ENCODE measurements at regions not wholly inside any gene's neighbourhood (a gene's known extent, or its start where the extent isn't known, plus 50 kb on each side); places are given as distances from the start of the nearest gene placed in this dataset.

DNA sequence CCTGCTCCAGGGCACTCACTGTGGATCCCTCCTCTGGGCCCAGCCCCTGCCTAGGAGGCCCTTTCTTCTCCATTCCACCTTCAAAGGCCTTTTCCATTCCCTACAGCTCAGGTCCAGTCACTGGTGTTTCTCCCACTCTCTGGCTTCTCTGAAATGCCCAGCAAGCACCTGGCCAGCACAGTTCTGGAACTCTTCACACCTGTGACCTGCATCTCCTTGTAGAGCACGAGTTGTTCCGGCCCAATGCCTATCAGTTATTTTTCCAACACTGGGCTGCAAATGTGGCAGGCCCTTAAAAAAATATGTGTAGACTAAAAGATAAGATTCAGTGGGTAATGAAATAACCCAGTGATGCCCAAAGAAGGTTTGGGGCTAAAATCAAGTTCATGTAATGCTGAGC, 87.1 kb downstream of the PRLHR start:
- no peak for DNase-seq (ENCODE audit: low read depth)
- TF ChIP-seq, protein P1, sequence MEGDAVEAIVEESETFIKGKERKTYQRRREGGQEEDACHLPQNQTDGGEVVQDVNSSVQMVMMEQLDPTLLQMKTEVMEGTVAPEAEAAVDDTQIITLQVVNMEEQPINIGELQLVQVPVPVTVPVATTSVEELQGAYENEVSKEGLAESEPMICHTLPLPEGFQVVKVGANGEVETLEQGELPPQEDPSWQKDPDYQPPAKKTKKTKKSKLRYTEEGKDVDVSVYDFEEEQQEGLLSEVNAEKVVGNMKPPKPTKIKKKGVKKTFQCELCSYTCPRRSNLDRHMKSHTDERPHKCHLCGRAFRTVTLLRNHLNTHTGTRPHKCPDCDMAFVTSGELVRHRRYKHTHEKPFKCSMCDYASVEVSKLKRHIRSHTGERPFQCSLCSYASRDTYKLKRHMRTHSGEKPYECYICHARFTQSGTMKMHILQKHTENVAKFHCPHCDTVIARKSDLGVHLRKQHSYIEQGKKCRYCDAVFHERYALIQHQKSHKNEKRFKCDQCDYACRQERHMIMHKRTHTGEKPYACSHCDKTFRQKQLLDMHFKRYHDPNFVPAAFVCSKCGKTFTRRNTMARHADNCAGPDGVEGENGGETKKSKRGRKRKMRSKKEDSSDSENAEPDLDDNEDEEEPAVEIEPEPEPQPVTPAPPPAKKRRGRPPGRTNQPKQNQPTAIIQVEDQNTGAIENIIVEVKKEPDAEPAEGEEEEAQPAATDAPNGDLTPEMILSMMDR (IDR thresholded peaks at IDR 0.05; ENCODE audit: insufficient read depth, low read depth, low read length, missing control alignments) = no peak
- H3K4me3 ChIP-seq (ENCODE audit: low read depth, low read length) = no peak overlapping the region

DNA sequence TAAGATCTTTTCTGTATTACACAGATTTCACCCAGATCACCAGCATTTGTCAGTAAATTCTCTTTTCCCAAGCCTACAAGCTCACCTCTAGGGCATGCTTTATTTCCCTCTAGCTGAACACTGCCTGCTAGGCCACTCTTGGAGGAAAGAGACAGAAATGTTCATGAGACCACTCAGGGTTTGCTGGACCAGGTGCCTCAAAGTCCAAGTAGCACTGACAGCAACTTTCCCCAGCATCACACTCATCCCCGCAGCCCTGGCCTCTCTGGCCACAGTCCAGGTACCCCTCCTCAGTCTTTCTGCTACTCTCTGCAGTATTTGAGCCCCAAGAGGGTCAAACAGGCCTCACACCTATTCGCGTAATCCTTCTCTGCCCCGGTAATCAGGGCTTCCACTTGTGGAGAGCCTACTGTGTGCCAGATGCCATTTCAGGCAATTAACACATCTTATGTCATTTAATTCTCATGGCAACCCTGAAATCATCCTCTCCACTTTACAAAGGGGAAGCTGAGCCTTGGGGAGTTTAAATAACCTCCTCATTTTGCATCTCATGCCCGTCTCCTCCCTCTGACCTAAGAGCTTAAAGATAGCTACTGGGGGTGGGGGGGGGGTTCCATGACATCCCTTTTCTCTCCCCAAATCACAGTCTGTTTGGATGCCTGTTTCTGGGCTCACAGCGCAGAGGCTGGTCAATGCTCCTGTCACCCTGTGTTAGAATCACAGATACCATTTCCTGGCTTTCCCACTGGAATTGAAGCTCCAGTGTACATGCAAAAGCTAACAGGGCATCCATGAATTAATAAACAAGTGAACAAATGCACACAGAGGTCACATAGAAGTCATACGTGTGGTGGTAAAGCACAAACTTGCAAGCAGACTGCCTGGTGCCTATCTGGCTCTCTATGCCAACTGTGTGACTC, 88.5 kb downstream of the PRLHR start:
- no peak for DNase-seq (ENCODE audit: low read depth)
- no peak overlapping the region for H3K4me3 ChIP-seq (ENCODE audit: low read depth, low read length)
- TF ChIP-seq, protein P1 (IDR thresholded peaks at IDR 0.05; ENCODE audit: insufficient read depth, low read depth, low read length, missing control alignments) = no peak

DNA sequence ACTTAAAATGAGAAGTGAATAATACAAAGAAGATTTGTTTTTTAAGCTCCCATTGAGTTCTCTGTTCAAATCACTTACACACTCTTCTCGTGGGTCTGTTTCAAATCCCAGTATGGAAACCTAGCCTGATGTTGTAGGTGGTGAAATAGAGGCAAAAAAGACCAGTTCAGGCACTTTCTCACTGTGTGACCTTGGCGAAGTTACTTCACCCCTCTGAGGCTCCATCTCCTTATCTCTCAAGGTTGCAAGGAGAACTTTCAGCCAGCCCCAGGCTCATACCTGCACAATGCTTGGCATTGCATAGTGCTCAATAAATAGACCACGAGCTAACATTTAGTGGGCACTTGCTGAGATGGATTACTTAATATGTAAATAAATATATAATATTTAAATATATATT, 90.1 kb downstream of the PRLHR start:
- no peak overlapping the region for H3K4me3 ChIP-seq (ENCODE audit: low read depth, low read length)
- TF ChIP-seq, protein P1 (IDR thresholded peaks at IDR 0.05; ENCODE audit: insufficient read depth, low read depth, low read length, missing control alignments) = no peak
- DNase-seq (ENCODE audit: low read depth) = no peak

DNA sequence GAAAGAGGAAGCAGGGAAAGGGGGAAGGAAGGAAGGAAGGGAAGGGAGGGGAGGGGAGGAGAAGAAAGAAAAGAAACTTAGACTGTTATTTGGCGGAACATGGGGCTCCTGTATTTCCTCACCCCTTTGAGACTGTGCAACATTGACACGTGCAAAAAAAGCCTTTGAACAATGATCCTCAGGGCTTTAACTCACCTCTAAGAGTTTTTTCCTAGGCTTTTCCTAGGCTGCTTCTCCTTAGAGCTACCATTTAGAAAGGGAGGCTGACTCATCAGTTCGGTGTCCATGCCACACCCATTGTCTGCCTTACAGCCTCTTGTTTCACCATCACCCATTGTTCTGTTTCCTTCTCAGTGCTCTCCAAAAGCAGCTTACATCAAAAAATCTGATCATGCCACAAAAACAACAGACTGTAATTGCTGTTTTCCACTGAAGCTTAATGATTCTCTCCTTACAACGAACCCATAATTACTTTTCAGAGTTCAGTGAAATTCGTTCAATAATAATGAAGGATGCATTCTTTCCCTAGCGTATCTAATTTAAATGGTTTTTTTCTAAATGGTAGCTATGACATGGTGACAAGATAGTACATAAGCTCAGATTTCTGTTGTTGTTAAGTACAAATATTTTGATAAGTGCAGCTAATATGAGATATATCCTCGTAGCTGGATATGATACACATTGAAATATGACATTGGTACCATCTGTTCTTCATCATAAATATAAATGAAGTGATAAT, 90.8 kb downstream of the PRLHR start:
- no peak overlapping the region for H3K4me3 ChIP-seq (ENCODE audit: low read depth, low read length)
- TF ChIP-seq, protein P1 (IDR thresholded peaks at IDR 0.05; ENCODE audit: insufficient read depth, low read depth, low read length, missing control alignments) = no peak
- DNase-seq (ENCODE audit: low read depth) = no peak

DNA sequence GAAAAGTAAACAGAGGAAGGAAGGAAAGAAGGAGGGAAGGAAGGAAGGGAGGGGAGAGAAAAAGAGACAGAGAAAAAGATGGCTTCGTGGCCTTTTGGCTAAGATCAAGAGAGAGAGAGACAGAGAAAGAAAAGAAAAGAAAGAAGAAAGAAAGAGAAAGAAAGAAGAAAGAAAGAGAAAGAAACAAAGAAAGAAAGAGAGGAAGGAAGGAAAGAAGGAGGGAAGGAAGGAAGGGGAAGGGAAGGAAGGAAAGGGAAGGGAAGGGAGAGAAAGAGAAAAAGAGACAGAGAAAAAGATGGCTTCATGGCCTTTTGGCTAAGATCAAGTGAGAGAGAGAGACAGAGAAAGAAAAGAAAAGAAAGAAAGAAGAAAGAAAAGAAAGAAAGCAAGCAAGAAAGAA, 91.4 kb downstream of the PRLHR start:
- TF ChIP-seq, protein P1 (IDR thresholded peaks at IDR 0.05; ENCODE audit: insufficient read depth, low read depth, low read length, missing control alignments) = no peak
- no peak for DNase-seq (ENCODE audit: low read depth)
- no peak overlapping the region for H3K4me3 ChIP-seq (ENCODE audit: low read depth, low read length)

DNA sequence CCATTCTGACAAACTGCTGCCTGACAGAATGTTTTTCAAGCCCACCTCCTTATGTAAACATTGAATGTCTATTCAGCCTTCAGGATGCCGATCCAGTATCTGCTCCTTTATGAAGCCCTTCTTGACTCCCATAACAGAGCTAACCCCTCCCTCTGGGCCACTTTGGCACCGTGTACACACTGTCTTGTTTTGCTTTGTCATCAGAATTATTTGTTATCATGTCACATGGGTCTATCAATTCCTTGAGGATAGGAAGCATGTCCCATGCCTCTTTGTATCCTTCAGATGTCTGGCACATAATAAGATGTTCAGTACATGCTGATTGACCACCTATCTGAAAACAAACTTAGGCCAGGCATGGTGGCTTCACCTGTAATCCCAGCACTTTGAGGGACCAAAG, 92.3 kb downstream of the PRLHR start:
- no peak overlapping the region for H3K4me3 ChIP-seq (ENCODE audit: low read depth, low read length)
- TF ChIP-seq, protein P1 (IDR thresholded peaks at IDR 0.05; ENCODE audit: insufficient read depth, low read depth, low read length, missing control alignments) = no peak
- no peak for DNase-seq (ENCODE audit: low read depth)

All from GM12865 (cell line).